ENCODE measurements at regions not wholly inside any gene's neighbourhood (a gene's known extent, or its start where the extent isn't known, plus 50 kb on each side); places are given as distances from the start of the nearest gene placed in this dataset.

GRCh38 chr2:49219741-49220140, 65.4 kb upstream of the FSHR start:
- TF ChIP-seq POLR2A (IDR thresholded peaks at IDR 0.05) (no peak), CTCF (IDR thresholded peaks at IDR 0.05) (no peak), POLR2AphosphoS5 (IDR thresholded peaks at IDR 0.05) (no peak), EP300 (IDR thresholded peaks at IDR 0.05) (no peak)

All from stomach (tissue), 4 donors.